T-helper 9 cell (primary cell): ENCODE measurements at regions not wholly inside any gene's neighbourhood (a gene's known extent, or its start where the extent isn't known, plus 50 kb on each side); places are given as distances from the start of the nearest gene placed in this dataset.

Experiments
- DNase-seq: peaks from one replicate; pipeline ENCODE4 v3.0.0-alpha.2; 2020

- DNase-seq, result no peak
Observed at GRCh38 chr13:105084931-105085330, 1450.5 kb downstream of the EFNB2 start.

GRCh38 chr13:105083992-105084391 is 1451.5 kb downstream of the EFNB2 start:
- DNase-seq, result no peak

- no peak for DNase-seq
Observed at GRCh38 chr13:105074755-105075154, 1460.7 kb downstream of the EFNB2 start.

GRCh38 chr13:105073041-105073440 is 1462.4 kb downstream of the EFNB2 start:
- DNase-seq, result no peak

- no peak for DNase-seq
Observed at GRCh38 chr13:105070452-105070851, 1465.0 kb downstream of the EFNB2 start.

GRCh38 chr13:105069106-105069505 is 1466.4 kb downstream of the EFNB2 start:
- no peak for DNase-seq

- DNase-seq, result no peak
Observed at GRCh38 chr13:105063676-105064075, 1471.8 kb downstream of the EFNB2 start.

- no peak for DNase-seq
Observed at GRCh38 chr13:105059786-105060185, 1475.7 kb downstream of the EFNB2 start.

GRCh38 chr13:105058517-105058916 is 1476.9 kb downstream of the EFNB2 start:
- no peak for DNase-seq

- DNase-seq, result no peak
Observed at GRCh38 chr13:105052711-105053110, 1482.8 kb downstream of the EFNB2 start.

GRCh38 chr13:105050686-105051085 is 1484.8 kb downstream of the EFNB2 start:
- no peak for DNase-seq

- DNase-seq, result no peak
Observed at GRCh38 chr13:105048677-105049076, 1486.8 kb downstream of the EFNB2 start.

GRCh38 chr13:105047676-105048295 is 1487.7 kb downstream of the EFNB2 start:
- DNase-seq, result no peak

GRCh38 chr13:105037110-105037509 is 1498.4 kb downstream of the EFNB2 start:
- no peak for DNase-seq

- DNase-seq, result no peak
Observed at GRCh38 chr13:105035092-105035491, 1500.4 kb downstream of the EFNB2 start.

- DNase-seq, result no peak
Observed at GRCh38 chr13:105033999-105034398, 1501.5 kb downstream of the EFNB2 start.

GRCh38 chr13:105031306-105031705 is 1504.2 kb downstream of the EFNB2 start:
- no peak for DNase-seq

GRCh38 chr13:105030851-105031250 is 1504.6 kb downstream of the EFNB2 start:
- DNase-seq, result no peak

GRCh38 chr13:105019073-105019472 is 1516.4 kb downstream of the EFNB2 start:
- DNase-seq, result no peak

GRCh38 chr13:105016266-105016665 is 1519.2 kb downstream of the EFNB2 start:
- DNase-seq, result no peak

GRCh38 chr13:105008604-105009003 is 1526.9 kb downstream of the EFNB2 start:
- no peak for DNase-seq

- DNase-seq, result no peak
Observed at GRCh38 chr13:105007166-105007808, 1528.2 kb downstream of the EFNB2 start.

GRCh38 chr13:104996022-104996421 is 1539.4 kb downstream of the EFNB2 start:
- DNase-seq, result no peak

- DNase-seq, result no peak
Observed at GRCh38 chr13:104993708-104994107, 1541.8 kb downstream of the EFNB2 start.

GRCh38 chr13:104987621-104988020 is 1547.8 kb downstream of the EFNB2 start:
- DNase-seq, result no peak
